ENCODE measurements at regions not wholly inside any gene's neighbourhood (a gene's known extent, or its start where the extent isn't known, plus 50 kb on each side); places are given as distances from the start of the nearest gene placed in this dataset.

DNA sequence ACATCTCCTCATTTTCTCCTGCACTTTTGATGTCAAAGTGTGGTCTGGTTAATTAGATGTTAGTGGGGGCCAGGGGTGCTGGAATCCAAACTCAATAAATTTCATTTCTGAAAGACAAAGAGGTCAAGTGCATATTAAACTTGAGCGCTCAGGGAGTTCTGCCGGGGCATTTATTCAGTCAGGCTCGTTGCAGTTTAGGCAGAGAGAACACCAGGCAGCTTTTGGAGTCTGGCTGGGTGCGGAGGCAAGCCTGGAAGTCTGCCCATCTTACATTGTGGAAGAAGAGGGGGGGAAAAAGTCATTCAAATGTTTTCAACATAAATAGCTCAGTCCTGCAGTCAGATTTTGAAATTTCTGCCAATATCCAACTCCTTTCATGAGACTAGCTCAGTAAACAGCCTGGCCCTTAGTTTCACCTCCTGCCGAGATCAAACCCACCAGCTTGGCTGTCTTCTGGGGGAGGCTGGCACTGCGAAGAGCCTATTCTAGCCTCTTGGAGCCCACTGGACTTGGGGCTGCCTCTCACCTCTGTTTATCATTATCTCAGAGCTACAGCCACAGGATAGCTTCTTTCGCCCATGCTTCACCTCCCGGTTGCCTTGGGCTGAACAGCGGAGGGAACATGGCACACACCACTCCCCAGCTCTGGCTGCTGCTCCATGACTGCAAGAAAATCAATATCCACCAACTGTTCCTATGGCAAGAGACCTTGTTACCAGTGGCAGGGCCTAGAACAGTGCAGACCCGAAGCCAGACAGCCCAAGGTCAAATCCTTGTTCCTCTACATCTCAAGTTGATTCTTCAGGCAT is 177.4 kb upstream of the CDH5 start:
- peak overlapping the region in 1 of 2 donors; percentile 33 for H3K27ac ChIP-seq
- intact Hi-C loops (cut with DNase I; ENCODE audit: low total_unique reads), result no loop called here
- no peaks in the 10 kb centered on the region for H3K27me3 ChIP-seq
- H3K4me1 ChIP-seq, result no peaks in the 10 kb centered on the region
- no peaks in the 10 kb centered on the region for H3K36me3 ChIP-seq
- TF ChIP-seq POLR2A (IDR thresholded peaks at IDR 0.05), result no peak
- no peak for TF ChIP-seq CTCF (IDR thresholded peaks at IDR 0.05)
- peak; percentile 36 to 42 for DNase-seq
- H3K9me3 ChIP-seq, result no peaks in the 10 kb centered on the region
- no peak overlapping the region for H3K4me3 ChIP-seq

DNA sequence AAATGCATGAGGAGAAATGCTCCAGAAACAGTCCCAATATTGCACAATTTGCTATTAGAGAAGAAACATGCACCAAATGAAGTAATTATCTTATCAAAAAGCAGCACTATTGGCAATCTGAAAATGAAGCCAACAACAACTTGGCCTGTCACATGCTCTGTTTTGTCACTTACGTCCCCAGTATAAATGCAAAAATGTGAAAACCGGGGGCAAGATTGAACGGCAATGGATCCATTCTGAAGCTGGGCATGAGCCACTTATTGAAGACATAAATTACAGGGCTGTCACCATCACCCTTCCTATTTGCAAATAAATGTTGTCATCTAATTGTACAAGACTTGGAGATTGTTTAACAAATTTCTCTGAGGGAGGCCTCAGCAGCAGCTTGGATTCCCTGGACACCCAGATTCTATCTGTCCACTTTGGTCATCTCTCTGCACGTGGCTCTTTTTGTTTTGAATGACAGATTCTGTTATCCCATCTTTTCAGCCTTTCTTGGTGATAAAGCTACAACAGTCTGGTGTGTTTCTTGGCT is 180.2 kb upstream of the CDH5 start:
- no peaks in the 10 kb centered on the region for H3K36me3 ChIP-seq
- H3K4me1 ChIP-seq, result no peaks in the 10 kb centered on the region
- no peaks in the 10 kb centered on the region for H3K27me3 ChIP-seq
- no peak overlapping the region for H3K27ac ChIP-seq
- H3K9me3 ChIP-seq, result no peaks in the 10 kb centered on the region
- intact Hi-C loops (cut with DNase I; ENCODE audit: low total_unique reads), result no loop called here
- TF ChIP-seq CTCF (IDR thresholded peaks at IDR 0.05) (no peak), POLR2A (IDR thresholded peaks at IDR 0.05) (no peak)
- DNase-seq, result no peak
- H3K4me3 ChIP-seq, result no peak overlapping the region

DNA sequence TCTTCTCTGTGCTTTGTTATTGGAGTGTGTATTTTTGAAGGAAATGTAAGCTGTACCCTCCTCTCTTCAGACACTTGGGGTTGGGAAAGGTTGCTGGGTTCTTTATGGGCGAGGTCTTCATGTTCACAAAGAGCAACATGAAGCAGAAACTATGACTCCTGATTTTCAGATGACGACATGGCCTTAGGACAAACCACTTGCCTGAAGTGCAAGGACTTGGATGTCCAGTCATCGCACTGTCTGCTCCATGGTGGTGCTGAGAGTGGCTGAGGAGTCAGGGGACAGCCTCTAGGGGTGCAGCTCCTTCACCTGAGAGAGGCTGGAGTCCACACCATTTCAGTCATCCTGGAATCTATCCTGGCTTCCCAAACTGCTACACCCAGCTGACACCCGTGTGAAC is 183.9 kb upstream of the CDH5 start:
- Histone ChIP-seq H3K27ac (no peak overlapping the region), H3K9me3 (no peaks in the 10 kb centered on the region), H3K4me1 (no peaks in the 10 kb centered on the region), H3K36me3 (no peaks in the 10 kb centered on the region), H3K4me3 (no peak overlapping the region), H3K27me3 (no peaks in the 10 kb centered on the region)
- no peak for DNase-seq
- no peak for TF ChIP-seq POLR2A (IDR thresholded peaks at IDR 0.05)
- no peak for TF ChIP-seq CTCF (IDR thresholded peaks at IDR 0.05)
- intact Hi-C loops (cut with DNase I; ENCODE audit: low total_unique reads), result no loop called here

DNA sequence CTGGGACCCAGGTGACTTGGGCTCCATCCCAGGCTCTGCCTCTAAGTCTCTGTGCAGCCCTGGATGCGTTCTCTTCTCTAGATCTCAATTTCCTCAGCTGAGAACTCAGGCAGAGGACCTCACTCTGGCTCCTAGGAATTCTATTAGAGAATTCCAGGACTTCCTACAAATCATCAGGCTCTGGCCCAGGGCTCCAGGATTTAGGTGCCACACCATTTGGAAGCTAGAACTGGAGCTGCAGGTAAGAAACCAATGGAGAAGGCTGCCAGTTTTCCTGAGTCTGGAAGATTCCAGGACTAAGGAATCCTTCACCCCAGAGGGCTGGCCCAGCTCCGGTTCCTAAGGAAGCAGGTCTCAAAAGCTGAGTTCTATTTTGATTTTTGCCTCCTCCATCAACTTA is 189.8 kb upstream of the CDH5 start:
- no peak overlapping the region for H3K27ac ChIP-seq
- no peak for TF ChIP-seq CTCF (IDR thresholded peaks at IDR 0.05)
- no peak for TF ChIP-seq POLR2A (IDR thresholded peaks at IDR 0.05)
- H3K27me3 ChIP-seq, result no peaks in the 10 kb centered on the region
- no peaks in the 10 kb centered on the region for H3K9me3 ChIP-seq
- intact Hi-C loops (cut with DNase I; ENCODE audit: low total_unique reads), result no loop called here
- H3K4me3 ChIP-seq, result no peak overlapping the region
- H3K36me3 ChIP-seq, result no peaks in the 10 kb centered on the region
- DNase-seq, result no peak
- no peaks in the 10 kb centered on the region for H3K4me1 ChIP-seq

GRCh38 chr16:66176111-66176510 is 190.4 kb upstream of the CDH5 start:
- H3K27ac ChIP-seq, result no peak overlapping the region
- DNase-seq, result no peak
- H3K36me3 ChIP-seq, result no peaks in the 10 kb centered on the region
- H3K27me3 ChIP-seq, result no peaks in the 10 kb centered on the region
- no peak overlapping the region for H3K4me3 ChIP-seq
- H3K9me3 ChIP-seq, result no peaks in the 10 kb centered on the region
- no peaks in the 10 kb centered on the region for H3K4me1 ChIP-seq
- TF ChIP-seq POLR2A (IDR thresholded peaks at IDR 0.05) (no peak), CTCF (IDR thresholded peaks at IDR 0.05) (no peak)
- intact Hi-C loops (cut with DNase I; ENCODE audit: low total_unique reads), result no loop called here

Data from uterus (tissue), 3 donors.